Ishikawa (cell line): ENCODE measurements at regions not wholly inside any gene's neighbourhood (a gene's known extent, or its start where the extent isn't known, plus 50 kb on each side); places are given as distances from the start of the nearest gene placed in this dataset.

ENCODE experiments used
- CREB1 ChIP-seq: IDR thresholded peaks from 2 replicates; pipeline ENCODE4 v1.6.1; 2012; ENCODE audit warnings: low read depth
- EGR1 ChIP-seq: IDR thresholded peaks from 2 replicates; pipeline ENCODE4 v1.6.1; 2012
- EP300 ChIP-seq: IDR thresholded peaks from 2 replicates; pipeline ENCODE4 v1.6.1; 2012; ENCODE audit warnings: borderline replicate concordance
- NFIC ChIP-seq: IDR thresholded peaks from 2 replicates; pipeline ENCODE4 v1.6.1; 2012
- RAD21 ChIP-seq: IDR thresholded peaks from 2 replicates; pipeline ENCODE4 v1.6.1; 2012; ENCODE audit warnings: low read depth
- TAF1 ChIP-seq: IDR thresholded peaks from 2 replicates; pipeline ENCODE4 v1.6.1; 2012; ENCODE audit warnings: low read depth, mild to moderate bottlenecking
- TEAD4 ChIP-seq: IDR thresholded peaks from 2 replicates; pipeline ENCODE4 v1.6.1; 2012
- YY1 ChIP-seq: IDR thresholded peaks from 2 replicates; pipeline ENCODE4 v1.6.1; 2012; ENCODE audit warnings: low read depth
- ZBTB7A ChIP-seq: IDR thresholded peaks from 2 replicates; pipeline ENCODE4 v1.6.1; 2012; ENCODE audit warnings: low read depth
- TF ChIP-seq, protein P1 (sequence below): IDR thresholded peaks from 2 replicates; pipeline ENCODE4 v1.6.1; 2012; ENCODE audit warnings: low read depth, mild to moderate bottlenecking

DNA sequence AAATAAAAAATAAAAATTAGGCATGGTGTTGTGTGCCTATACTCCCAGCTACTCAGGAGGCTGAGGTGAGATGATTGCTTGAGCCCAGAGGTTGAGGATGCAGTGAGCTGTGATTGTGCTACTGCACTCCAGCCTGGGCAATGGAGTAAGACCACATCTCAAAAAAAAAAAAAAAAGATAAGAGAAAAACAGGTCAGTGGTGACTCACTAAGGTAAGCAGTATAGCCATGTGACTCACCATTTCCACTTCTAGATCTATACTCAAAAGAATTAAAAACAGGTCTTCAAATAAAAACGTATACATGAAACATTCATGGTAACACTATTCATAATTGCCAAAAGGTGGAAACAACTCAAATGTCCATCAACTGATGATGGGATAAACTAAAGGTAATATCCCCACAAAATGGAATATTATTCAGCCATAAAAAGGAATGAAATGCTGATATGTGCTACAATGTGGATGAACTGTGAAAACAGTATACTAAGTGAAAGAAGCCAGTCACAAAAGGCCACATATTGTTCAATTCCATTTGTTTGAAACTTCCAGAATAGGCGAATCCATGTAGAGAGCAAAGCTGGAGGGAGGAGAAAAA lies 75.1 kb downstream of the ZNF281 start:
- TF ChIP-seq EGR1 (no peak), NFIC (no peak), CREB1 (no peak), YY1 (no peak), ZBTB7A (no peak), RAD21 (no peak), EP300 (no peak), TAF1 (no peak), TEAD4 (no peak)
- TF ChIP-seq, protein P1, sequence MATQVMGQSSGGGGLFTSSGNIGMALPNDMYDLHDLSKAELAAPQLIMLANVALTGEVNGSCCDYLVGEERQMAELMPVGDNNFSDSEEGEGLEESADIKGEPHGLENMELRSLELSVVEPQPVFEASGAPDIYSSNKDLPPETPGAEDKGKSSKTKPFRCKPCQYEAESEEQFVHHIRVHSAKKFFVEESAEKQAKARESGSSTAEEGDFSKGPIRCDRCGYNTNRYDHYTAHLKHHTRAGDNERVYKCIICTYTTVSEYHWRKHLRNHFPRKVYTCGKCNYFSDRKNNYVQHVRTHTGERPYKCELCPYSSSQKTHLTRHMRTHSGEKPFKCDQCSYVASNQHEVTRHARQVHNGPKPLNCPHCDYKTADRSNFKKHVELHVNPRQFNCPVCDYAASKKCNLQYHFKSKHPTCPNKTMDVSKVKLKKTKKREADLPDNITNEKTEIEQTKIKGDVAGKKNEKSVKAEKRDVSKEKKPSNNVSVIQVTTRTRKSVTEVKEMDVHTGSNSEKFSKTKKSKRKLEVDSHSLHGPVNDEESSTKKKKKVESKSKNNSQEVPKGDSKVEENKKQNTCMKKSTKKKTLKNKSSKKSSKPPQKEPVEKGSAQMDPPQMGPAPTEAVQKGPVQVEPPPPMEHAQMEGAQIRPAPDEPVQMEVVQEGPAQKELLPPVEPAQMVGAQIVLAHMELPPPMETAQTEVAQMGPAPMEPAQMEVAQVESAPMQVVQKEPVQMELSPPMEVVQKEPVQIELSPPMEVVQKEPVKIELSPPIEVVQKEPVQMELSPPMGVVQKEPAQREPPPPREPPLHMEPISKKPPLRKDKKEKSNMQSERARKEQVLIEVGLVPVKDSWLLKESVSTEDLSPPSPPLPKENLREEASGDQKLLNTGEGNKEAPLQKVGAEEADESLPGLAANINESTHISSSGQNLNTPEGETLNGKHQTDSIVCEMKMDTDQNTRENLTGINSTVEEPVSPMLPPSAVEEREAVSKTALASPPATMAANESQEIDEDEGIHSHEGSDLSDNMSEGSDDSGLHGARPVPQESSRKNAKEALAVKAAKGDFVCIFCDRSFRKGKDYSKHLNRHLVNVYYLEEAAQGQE, result no peak
